ENCODE measurements at regions not wholly inside any gene's neighbourhood (a gene's known extent, or its start where the extent isn't known, plus 50 kb on each side); places are given as distances from the start of the nearest gene placed in this dataset.

GRCh38 chr1:222443566-222443965 lies 104.3 kb downstream of the HHIPL2 start:
- TF ChIP-seq, protein P1, sequence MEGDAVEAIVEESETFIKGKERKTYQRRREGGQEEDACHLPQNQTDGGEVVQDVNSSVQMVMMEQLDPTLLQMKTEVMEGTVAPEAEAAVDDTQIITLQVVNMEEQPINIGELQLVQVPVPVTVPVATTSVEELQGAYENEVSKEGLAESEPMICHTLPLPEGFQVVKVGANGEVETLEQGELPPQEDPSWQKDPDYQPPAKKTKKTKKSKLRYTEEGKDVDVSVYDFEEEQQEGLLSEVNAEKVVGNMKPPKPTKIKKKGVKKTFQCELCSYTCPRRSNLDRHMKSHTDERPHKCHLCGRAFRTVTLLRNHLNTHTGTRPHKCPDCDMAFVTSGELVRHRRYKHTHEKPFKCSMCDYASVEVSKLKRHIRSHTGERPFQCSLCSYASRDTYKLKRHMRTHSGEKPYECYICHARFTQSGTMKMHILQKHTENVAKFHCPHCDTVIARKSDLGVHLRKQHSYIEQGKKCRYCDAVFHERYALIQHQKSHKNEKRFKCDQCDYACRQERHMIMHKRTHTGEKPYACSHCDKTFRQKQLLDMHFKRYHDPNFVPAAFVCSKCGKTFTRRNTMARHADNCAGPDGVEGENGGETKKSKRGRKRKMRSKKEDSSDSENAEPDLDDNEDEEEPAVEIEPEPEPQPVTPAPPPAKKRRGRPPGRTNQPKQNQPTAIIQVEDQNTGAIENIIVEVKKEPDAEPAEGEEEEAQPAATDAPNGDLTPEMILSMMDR (IDR thresholded peaks at IDR 0.05; ENCODE audit: poor library complexity) = no peak
- TF ChIP-seq EZH2phosphoT487 (IDR thresholded peaks at IDR 0.05; ENCODE audit: low read depth, severe bottlenecking, unreplicated experiment) = no peak
- no peak for TF ChIP-seq EZH2 (IDR thresholded peaks at IDR 0.05; ENCODE audit: borderline replicate concordance)

Measured in hepatocyte (in vitro differentiated cells).